Tibial nerve (tissue), 4 donors: ENCODE measurements at regions not wholly inside any gene's neighbourhood (a gene's known extent, or its start where the extent isn't known, plus 50 kb on each side); places are given as distances from the start of the nearest gene placed in this dataset.
"Not testable (repeated sequence)": the region's sequence is repeated elsewhere in the genome, so short reads cannot be mapped to it uniquely, and the experiment has no call there.

Experiments used
- EP300 ChIP-seq, 2 donors: sonication (generic); formaldehyde crosslinking; IDR thresholded peaks; one replicate each; pipeline ENCODE4 v1.6.1; 2017; ENCODE audit warnings: antibody characterized with exemption in 2 of 2, mild to moderate bottlenecking in 1 of 2
- POLR2A ChIP-seq, 2 donors: fragments of 450-650 bp; IDR thresholded peaks; one replicate each; pipeline ENCODE4 v1.6.1; 2017; ENCODE audit warnings: antibody characterized with exemption in 2 of 2, mild to moderate bottlenecking in 2 of 2, moderate library complexity in 2 of 2
- TF ChIP-seq, protein P1 (sequence below), 5 experiments: fragments of 200-600 bp in 3 of 5; fragments of 450-650 bp in 2 of 5; sonication (generic) in 3 of 5; IDR thresholded peaks; one replicate each; pipeline ENCODE4 v1.5.1; 2016 to 2019; ENCODE audit warnings: antibody characterized with exemption in 5 of 5, mild to moderate bottlenecking in 3 of 5, moderate library complexity in 2 of 5

DNA sequence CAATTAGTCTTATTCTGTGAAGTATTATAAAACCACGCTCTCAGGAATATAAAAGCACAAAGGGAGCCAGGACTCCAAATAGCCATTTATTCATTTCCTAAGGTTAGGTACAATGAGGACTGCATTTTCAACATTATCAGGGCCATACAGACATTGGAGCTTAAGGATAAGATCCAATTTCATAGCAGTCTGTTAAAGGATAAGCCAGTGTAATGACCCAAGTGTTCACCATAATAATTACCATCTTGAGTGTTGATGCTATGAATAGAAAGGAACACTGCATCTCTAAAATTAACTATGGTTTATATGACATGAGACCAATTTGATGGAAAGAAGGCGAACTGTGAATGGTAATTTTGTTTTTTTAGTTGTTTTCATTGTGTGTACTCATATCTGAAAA is 403.1 kb downstream of the KCNJ18 start:
- TF ChIP-seq, protein P1, sequence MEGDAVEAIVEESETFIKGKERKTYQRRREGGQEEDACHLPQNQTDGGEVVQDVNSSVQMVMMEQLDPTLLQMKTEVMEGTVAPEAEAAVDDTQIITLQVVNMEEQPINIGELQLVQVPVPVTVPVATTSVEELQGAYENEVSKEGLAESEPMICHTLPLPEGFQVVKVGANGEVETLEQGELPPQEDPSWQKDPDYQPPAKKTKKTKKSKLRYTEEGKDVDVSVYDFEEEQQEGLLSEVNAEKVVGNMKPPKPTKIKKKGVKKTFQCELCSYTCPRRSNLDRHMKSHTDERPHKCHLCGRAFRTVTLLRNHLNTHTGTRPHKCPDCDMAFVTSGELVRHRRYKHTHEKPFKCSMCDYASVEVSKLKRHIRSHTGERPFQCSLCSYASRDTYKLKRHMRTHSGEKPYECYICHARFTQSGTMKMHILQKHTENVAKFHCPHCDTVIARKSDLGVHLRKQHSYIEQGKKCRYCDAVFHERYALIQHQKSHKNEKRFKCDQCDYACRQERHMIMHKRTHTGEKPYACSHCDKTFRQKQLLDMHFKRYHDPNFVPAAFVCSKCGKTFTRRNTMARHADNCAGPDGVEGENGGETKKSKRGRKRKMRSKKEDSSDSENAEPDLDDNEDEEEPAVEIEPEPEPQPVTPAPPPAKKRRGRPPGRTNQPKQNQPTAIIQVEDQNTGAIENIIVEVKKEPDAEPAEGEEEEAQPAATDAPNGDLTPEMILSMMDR (IDR thresholded peaks at IDR 0.05) = not testable (repeated sequence)
- not testable (repeated sequence) for TF ChIP-seq POLR2A, EP300 (IDR thresholded peaks at IDR 0.05)
